Esophagus (tissue), 2 donors: ENCODE measurements at regions not wholly inside any gene's neighbourhood (a gene's known extent, or its start where the extent isn't known, plus 50 kb on each side); places are given as distances from the start of the nearest gene placed in this dataset.

Experiments used
- H3K27ac ChIP-seq, 2 donors: one replicate each; pipeline ENCODE4 v1.5.1; 2013; ENCODE audit warnings: low read depth in 2 of 2, mild to moderate bottlenecking in 2 of 2, inconsistent platforms in 1 of 2, low read length in 1 of 2, moderate library complexity in 1 of 2
- H3K27me3 ChIP-seq, 2 donors: one replicate each; pipeline ENCODE4 v1.6.1; 2013; ENCODE audit warnings: low read length in 2 of 2, control low read depth in 1 of 2, mild to moderate bottlenecking in 1 of 2; ENCODE audit not compliant: insufficient read depth in 2 of 2, control insufficient read depth in 1 of 2
- H3K36me3 ChIP-seq, 2 donors: one replicate each; pipeline ENCODE4 v1.6.1; 2013; ENCODE audit warnings: low read length in 1 of 2; ENCODE audit not compliant: control insufficient read depth in 2 of 2, insufficient read depth in 2 of 2
- H3K4me1 ChIP-seq, 2 donors: one replicate each; pipeline ENCODE4 v1.6.1; 2013; ENCODE audit warnings: low read length in 1 of 2; ENCODE audit not compliant: control insufficient read depth in 2 of 2, insufficient read depth in 2 of 2
- H3K4me3 ChIP-seq, 2 donors: one replicate each; pipeline ENCODE4 v1.5.1; 2013; ENCODE audit warnings: low read length in 2 of 2, mild to moderate bottlenecking in 2 of 2, low read depth in 1 of 2, moderate library complexity in 1 of 2
- H3K9me3 ChIP-seq, 2 donors: one replicate each; pipeline ENCODE4 v1.6.1; 2013; ENCODE audit warnings: mild to moderate bottlenecking in 2 of 2, low read depth in 1 of 2, low read length in 1 of 2, moderate library complexity in 1 of 2; ENCODE audit not compliant: control insufficient read depth in 2 of 2, insufficient read depth in 1 of 2
- WGBS, 2 donors: extraction: QIAGEN DNeasy Blood & Tissue Kit; methylation state at CpG; one replicate each; pipeline ENCODE4 v1.1.7; 2013; 5-methylcytosine and 5-hydroxymethylcytosine counted together
- donor health status: healthy with polysubstance abuse.
- donor health status: Bipolar disorder and iron deficiency.

DNA sequence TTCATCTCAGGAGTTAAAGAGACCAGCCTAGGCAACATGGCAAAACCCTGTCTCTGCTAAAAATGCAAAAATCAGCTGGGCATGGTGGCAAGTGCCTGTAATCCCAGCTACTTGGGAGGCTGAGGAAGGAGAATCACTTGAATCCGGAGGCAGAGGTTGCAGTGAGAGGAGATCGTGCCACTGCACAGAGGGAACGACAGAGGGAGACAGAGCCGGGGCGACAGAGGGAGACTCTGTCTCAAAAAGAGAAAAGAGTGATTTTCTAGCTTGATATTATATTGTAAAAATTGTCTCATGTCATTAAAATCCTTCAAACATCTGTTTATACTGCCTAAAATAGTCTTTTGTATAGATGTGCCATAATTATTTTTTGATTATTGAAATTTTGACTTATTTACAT lies 225.4 kb upstream of the AGA start:
- Histone ChIP-seq H3K36me3 (no peaks in the 10 kb centered on the region), H3K27ac (no peak overlapping the region), H3K4me3 (no peak overlapping the region), H3K4me1 (no peaks in the 10 kb centered on the region), H3K9me3 (no peaks in the 10 kb centered on the region), H3K27me3 (no peaks in the 10 kb centered on the region)
- 73 to 75% methylated on average over 5 of the region's 5 CpGs for WGBS, 2 donors

DNA sequence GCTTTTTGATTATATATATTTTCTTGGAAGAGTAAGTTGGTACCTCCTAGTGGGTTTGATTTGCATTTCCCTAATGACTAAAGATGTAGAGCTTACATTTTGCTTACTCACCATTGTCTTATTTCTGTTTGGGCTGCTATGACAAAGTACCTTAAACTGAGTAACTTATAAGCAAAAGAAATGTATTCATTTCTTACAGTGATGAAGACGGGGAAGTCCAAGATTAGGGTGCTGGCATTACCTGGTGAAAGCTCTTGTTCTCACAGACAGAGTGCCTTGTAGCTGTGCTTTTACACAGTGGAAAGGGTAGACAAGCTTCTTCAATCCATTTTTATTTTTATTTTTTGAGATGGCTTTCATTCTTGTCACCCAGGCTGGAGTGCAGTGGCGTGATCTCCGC lies 229.2 kb upstream of the AGA start:
- no peaks in the 10 kb centered on the region for H3K36me3 ChIP-seq
- no peak overlapping the region for H3K4me3 ChIP-seq
- 95% methylated on average over 3 of the region's 3 CpGs for WGBS, 2 donors
- no peak overlapping the region for H3K27ac ChIP-seq
- no peaks in the 10 kb centered on the region for H3K9me3 ChIP-seq
- H3K4me1 ChIP-seq, result no peaks in the 10 kb centered on the region
- no peaks in the 10 kb centered on the region for H3K27me3 ChIP-seq

DNA sequence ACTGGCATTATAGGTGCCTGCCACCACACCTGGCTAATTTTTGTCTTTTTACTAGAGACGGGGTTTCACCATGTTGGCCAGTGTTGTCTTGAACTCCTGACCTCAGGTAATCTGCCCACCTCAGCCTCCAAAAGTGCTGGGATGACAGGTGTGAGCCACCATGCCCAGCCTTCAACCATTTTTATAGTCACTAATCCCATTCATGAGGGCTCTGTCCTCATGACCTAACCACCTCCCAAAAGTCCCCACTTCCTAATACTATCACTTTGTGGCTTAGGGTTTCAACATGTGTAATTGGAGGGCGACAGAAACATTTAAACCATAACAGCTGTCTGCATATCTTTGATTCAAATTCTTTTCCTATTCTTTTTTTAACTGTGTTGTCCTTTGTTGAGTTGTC lies 229.6 kb upstream of the AGA start:
- Histone ChIP-seq H3K9me3 (no peaks in the 10 kb centered on the region), H3K27ac (no peak overlapping the region), H3K4me3 (no peak overlapping the region), H3K27me3 (no peaks in the 10 kb centered on the region), H3K36me3 (no peaks in the 10 kb centered on the region), H3K4me1 (no peaks in the 10 kb centered on the region)
- 85 to 94% methylated on average over 2 of the region's 2 CpGs for WGBS, 2 donors

DNA sequence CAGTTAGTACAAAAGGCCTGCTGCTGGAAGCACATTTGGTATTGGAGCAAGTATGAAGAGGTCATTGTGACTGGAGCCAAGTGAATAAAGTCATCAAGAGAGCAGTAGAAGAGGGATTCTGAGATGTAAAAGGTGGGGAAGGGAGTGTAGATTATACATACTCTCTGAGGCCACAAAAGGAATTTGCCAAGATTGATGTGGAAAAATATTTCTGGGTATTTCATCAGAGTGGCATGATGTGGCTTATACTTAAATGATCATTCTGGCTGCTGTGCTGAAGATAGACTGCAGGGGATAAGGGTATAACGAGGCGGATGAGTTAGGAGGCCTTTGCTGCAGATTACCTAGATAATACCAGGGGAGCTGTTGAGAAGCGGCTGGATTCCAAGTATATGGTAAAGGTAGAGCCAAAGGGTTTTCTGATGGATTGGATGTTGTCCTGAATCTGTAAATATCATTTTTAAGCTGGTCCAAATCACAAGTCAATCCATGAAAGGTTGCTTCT lies 231.8 kb upstream of the AGA start:
- H3K4me1 ChIP-seq, result no peaks in the 10 kb centered on the region
- H3K27ac ChIP-seq, result no peak overlapping the region
- WGBS, 2 donors, result 85% methylated on average over 3 of the region's 3 CpGs
- H3K27me3 ChIP-seq, result no peaks in the 10 kb centered on the region
- no peaks in the 10 kb centered on the region for H3K9me3 ChIP-seq
- H3K36me3 ChIP-seq, result no peaks in the 10 kb centered on the region
- H3K4me3 ChIP-seq, result no peak overlapping the region

DNA sequence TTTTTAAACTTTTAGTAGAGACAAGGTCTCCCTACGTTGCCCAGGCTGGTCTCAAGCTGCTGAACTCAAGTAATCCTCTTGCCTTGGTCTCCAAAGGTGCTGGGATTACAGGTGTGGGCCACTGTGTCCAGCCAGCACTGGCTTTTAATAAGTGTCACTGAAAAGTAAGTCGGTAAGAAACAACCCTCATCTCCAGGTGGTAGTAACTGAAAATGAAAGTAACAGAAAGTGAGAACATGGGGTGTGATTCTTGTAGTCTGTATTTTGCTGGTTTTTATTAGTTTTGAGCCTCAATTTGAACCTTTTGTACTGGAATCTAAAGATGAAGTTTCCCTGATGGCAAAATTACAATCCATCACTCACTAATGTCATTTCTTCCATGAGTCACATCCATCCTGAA lies 238.1 kb upstream of the AGA start:
- Histone ChIP-seq H3K27me3 (no peaks in the 10 kb centered on the region), H3K4me3 (no peak overlapping the region), H3K9me3 (no peaks in the 10 kb centered on the region), H3K4me1 (no peaks in the 10 kb centered on the region), H3K27ac (no peak overlapping the region), H3K36me3 (no peaks in the 10 kb centered on the region)
- 60 to 70% methylated on average over 2 of the region's 2 CpGs for WGBS, 2 donors

DNA sequence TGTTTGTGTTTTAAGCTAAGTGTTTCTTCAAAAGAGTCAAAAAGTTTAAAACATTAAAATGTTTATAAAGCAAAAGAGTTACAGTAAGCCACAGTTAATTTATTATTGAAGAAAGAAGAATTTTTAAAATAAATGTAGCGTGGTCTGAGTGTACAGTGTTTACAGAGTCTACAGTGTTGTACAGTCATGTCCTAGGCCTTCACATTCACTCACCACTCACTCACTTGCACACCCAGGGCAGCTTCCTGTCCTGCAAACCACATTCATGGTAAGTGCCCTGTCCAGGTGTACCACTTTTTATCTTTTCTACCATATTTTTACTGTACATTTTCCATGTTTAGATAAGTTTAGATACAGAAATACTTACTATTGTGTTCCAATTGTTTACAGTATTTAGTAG lies 239.7 kb upstream of the AGA start:
- 75 to 94% methylated on average over 1 of the region's 1 CpG for WGBS, 2 donors
- Histone ChIP-seq H3K4me3 (no peak overlapping the region), H3K27ac (no peak overlapping the region), H3K27me3 (no peaks in the 10 kb centered on the region), H3K36me3 (no peaks in the 10 kb centered on the region), H3K4me1 (no peaks in the 10 kb centered on the region), H3K9me3 (no peaks in the 10 kb centered on the region)

- Histone ChIP-seq H3K27ac (no peak overlapping the region), H3K36me3 (no peaks in the 10 kb centered on the region), H3K27me3 (no peaks in the 10 kb centered on the region), H3K9me3 (no peaks in the 10 kb centered on the region), H3K4me3 (no peak overlapping the region), H3K4me1 (no peaks in the 10 kb centered on the region)
These were observed 244.9 kb upstream of the AGA start for GRCh38 chr4:177687117-177687516.

DNA sequence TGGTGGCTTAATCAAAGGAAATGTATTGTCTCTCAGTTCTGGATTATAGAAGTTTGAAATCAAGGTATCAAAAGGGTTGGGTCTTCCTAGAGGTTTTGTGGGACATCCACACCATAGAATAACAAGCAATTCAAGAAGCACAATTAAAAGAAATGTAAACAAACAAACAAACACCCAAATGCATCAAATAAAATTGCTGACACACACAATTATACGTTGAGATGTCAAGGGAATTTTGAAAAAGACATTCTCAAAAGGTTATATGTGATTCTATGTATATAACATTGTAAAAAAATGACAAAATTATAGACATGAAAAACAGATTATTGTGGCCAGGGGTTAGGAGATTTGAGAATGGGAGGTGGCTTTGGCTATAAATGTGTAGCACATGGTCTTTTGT lies 250.7 kb upstream of the AGA start:
- Histone ChIP-seq H3K4me3 (no peak overlapping the region), H3K27ac (no peak overlapping the region), H3K27me3 (no peaks in the 10 kb centered on the region), H3K9me3 (no peaks in the 10 kb centered on the region), H3K36me3 (no peaks in the 10 kb centered on the region), H3K4me1 (no peaks in the 10 kb centered on the region)
- WGBS, 2 donors, result 64 to 83% methylated on average over 1 of the region's 1 CpG

DNA sequence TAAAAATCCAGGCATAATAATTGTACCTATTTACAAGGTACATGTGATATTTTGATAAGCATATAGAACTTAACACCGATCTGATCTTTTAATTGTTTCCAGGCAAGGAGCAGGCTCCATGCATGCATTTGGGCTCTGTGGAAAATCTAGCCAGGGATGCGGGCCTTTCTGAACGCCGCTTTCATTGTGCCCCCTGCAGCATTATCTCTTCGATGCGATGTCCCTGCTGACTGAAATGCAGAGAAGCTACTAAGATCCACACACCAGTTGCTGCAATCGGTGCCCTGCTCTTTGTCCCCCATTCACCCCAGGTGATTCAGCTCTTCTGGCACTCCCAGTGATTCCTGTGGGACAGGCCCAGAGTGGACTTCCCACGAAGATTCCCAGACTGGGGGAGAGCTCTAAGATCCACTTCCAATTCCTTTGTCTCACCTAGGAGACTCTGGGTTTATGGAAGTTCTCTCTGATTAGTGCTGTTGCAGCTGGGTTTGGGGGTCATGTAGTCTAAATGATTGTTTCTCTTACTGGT lies 254.3 kb upstream of the AGA start:
- WGBS, 2 donors, result 57 to 63% methylated on average over 8 of the region's 8 CpGs
- no peaks in the 10 kb centered on the region for H3K4me1 ChIP-seq
- no peaks in the 10 kb centered on the region for H3K9me3 ChIP-seq
- no peak overlapping the region for H3K4me3 ChIP-seq
- H3K27me3 ChIP-seq, result no peaks in the 10 kb centered on the region
- no peak overlapping the region for H3K27ac ChIP-seq
- no peaks in the 10 kb centered on the region for H3K36me3 ChIP-seq

DNA sequence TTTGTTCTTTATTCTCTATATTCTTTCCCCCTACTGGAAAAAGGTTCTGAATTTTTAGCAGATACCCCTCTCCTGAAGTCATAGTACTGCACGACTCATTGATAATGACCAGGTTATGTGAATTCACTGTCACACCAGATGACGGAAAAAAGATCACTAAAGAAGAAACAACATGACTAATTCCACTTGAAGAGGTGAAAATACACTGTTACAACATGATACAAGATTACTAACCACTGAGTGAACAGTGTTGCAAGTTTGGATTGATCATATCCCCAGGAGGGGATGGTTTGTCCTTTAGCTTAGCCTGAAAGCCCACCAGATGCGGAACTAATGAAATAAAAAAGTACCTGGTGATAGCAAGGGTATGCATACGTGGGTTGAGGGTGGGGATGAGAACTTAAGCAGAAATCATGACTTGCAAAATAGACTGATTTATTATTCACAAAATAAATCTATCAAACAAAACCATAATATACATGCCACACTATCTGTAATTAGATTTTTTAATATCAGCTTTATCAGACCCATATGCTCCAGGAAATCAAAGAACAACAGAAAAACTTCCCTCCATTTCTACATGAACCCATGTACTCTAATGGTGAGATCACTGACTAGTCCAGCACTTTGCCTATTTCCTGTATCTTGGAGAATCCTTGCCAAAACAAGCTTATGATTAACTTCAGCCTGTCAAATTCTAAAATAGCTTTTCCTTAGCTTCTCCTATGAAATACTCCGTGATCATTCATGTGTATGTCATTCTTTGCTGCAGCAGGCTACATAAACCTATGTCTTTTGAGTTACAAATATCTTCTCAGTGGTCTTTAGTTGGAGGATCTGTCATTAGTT lies 257.4 kb upstream of the AGA start:
- Histone ChIP-seq H3K27me3 (no peaks in the 10 kb centered on the region), H3K27ac (no peak overlapping the region), H3K9me3 (no peaks in the 10 kb centered on the region), H3K4me1 (no peaks in the 10 kb centered on the region), H3K36me3 (no peaks in the 10 kb centered on the region), H3K4me3 (no peak overlapping the region)
- 73 to 80% methylated on average over 5 of the region's 5 CpGs for WGBS, 2 donors
